K562 (cell line): ENCODE measurements at regions not wholly inside any gene's neighbourhood (a gene's known extent, or its start where the extent isn't known, plus 50 kb on each side); places are given as distances from the start of the nearest gene placed in this dataset.
A peak's percentile ranks its signal among the peaks of the same experiment; 100 is the strongest.

ENCODE experiments used
- ATAC-seq: fragments of 200-7000 bp; cut with Tn5 transposase; 3 replicates; pipeline ENCODE4 v1.9.1; 2020; ENCODE audit warnings: moderate library complexity
- BruUV-seq: library from RNA; stranded (reverse); fragments of 400-500 nt; replicated peaks from 2 replicates; lab custom pipeline; 2021; lab: Mats Ljungman, UMichigan
- CTCF ChIA-PET: fragments of 300-600 bp; formaldehyde crosslinking; extraction: SDS; loops from one replicate; lab custom pipeline; 2021; ENCODE audit warnings: low intra/inter-chr PET ratio; lab: Yijun Ruan, JAX
- POLR2A ChIA-PET: fragments of 300-600, 350-650 bp; sonication (Branson Sonifier 250); formaldehyde crosslinking; extraction: SDS; loops from one replicate; lab custom pipeline; 2021; ENCODE audit warnings: antibody characterized with exemption, inconsistent platforms; lab: Yijun Ruan, JAX
- DNase-seq, 4 experiments: peaks; one replicate each; pipeline versions ENCODE4 v3.0.0 to v3.0.0-alpha.2; 2011 to 2018; ENCODE audit warnings: low spot score in 3 of 4, mixed read lengths in 3 of 4; ENCODE audit errors: extremely low read depth in 1 of 4
- FAIRE-seq: peaks from 2 replicates; lab custom pipeline; 2011; peaks lifted over from hg19 to GRCh38; lab: Jason Lieb, UNC
- H2AFZ ChIP-seq: 2 replicates; pipeline ENCODE4 v1.6.0; 2011; ENCODE audit warnings: low read depth, low read length, control low read depth, inconsistent platforms
- H3K27ac ChIP-seq: fragments of 200-600 bp; 3 replicates; pipeline ENCODE4 v1.8.0; 2011; ENCODE audit warnings: low read depth, mild to moderate bottlenecking, control low read depth, inconsistent platforms, low read length, moderate library complexity, mixed read lengths; ENCODE audit errors: extremely low read depth
- H3K27me3 ChIP-seq, 2 experiments: fragments of 300-600 bp in 1 of 2; 2 replicates in 1 of 2; 3 replicates in 1 of 2; pipeline versions ENCODE4 v1.6.0 to v1.8.0; 2011; ENCODE audit warnings: inconsistent platforms in 2 of 2, low read length in 2 of 2, mild to moderate bottlenecking in 1 of 2, mixed read lengths in 1 of 2, moderate library complexity in 1 of 2; ENCODE audit not compliant: control insufficient read depth in 2 of 2, insufficient read depth in 2 of 2
- H3K36me3 ChIP-seq: fragments of 300-600 bp; 3 replicates; pipeline ENCODE4 v1.8.0; 2011; ENCODE audit warnings: mild to moderate bottlenecking, low read length, inconsistent platforms; ENCODE audit not compliant: control insufficient read depth, insufficient read depth
- H3K4me1 ChIP-seq, 2 experiments: fragments of 200-600 bp in 1 of 2; replicated peaks in 1 of 2; 2 replicates in 1 of 2; 3 replicates in 1 of 2; pipeline versions ENCODE4 v1.5.1 to v1.8.0; 2011; ENCODE audit warnings: inconsistent platforms in 2 of 2, low read length in 2 of 2, mild to moderate bottlenecking in 1 of 2, mixed read lengths in 1 of 2, moderate library complexity in 1 of 2; ENCODE audit not compliant: control insufficient read depth in 2 of 2, insufficient read depth in 2 of 2
- H3K4me2 ChIP-seq: 2 replicates; pipeline ENCODE4 v1.6.1; 2011; ENCODE audit warnings: low read length, control low read depth, inconsistent platforms, mixed read lengths; ENCODE audit not compliant: insufficient read depth
- H3K4me3 ChIP-seq: fragments of 200-600 bp; sonication (generic), shearing (Covaris generic); 2 replicates; pipeline ENCODE4 v1.5.1; 2016; ENCODE audit warnings: control low read depth, inconsistent platforms
- H3K79me2 ChIP-seq: fragments of 200-600 bp; 3 replicates; pipeline ENCODE4 v1.8.0; 2011; ENCODE audit warnings: low read length, inconsistent platforms; ENCODE audit not compliant: control insufficient read depth, insufficient read depth
- H3K9ac ChIP-seq, 2 experiments: 2 replicates each; pipeline versions ENCODE4 v1.6.0 to v1.6.1; 2011; ENCODE audit warnings: low read depth in 2 of 2, low read length in 2 of 2, control low read depth in 1 of 2, inconsistent platforms in 1 of 2, mild to moderate bottlenecking in 1 of 2, mixed read lengths in 1 of 2; ENCODE audit not compliant: insufficient read depth in 1 of 2
- H3K9me1 ChIP-seq: one replicate; pipeline ENCODE4 v1.6.0; 2011; ENCODE audit warnings: inconsistent platforms, mild to moderate bottlenecking, low read length, moderate library complexity; ENCODE audit not compliant: control insufficient read depth, insufficient read depth
- H3K9me3 ChIP-seq: replicated peaks from 2 replicates; pipeline ENCODE4 v1.5.1; 2011; ENCODE audit warnings: low read depth, low read length, inconsistent platforms; ENCODE audit not compliant: control insufficient read depth, insufficient read depth
- H4K20me1 ChIP-seq: replicated peaks from 2 replicates; pipeline ENCODE4 v1.6.1; 2011; ENCODE audit warnings: low read length, inconsistent platforms, mixed read lengths; ENCODE audit not compliant: control insufficient read depth, insufficient read depth
- ARHGAP35 ChIP-seq: fragments of 450-650 bp; IDR thresholded peaks from 2 replicates; pipeline ENCODE4 v1.6.1; 2018; ENCODE audit not compliant: partially characterized antibody
- HOMEZ ChIP-seq: fragments of 250-450 bp; sonication (Bioruptor Pico); IDR thresholded peaks from 2 replicates; pipeline ENCODE4 v1.4.0; 2020; ENCODE audit warnings: mild to moderate bottlenecking, moderate library complexity
- MIER1 ChIP-seq: fragments of 450-650 bp; IDR thresholded peaks from 2 replicates; pipeline ENCODE4 v1.6.1; 2016; ENCODE audit warnings: antibody characterized with exemption, mild to moderate bottlenecking, low read depth
- MXD1 ChIP-seq: fragments of 250-450 bp; sonication (Bioruptor Pico); IDR thresholded peaks from 2 replicates; pipeline ENCODE4 v1.8.0; 2021; ENCODE audit warnings: borderline replicate concordance, mild to moderate bottlenecking, moderate library complexity; ENCODE audit not compliant: poor library complexity, severe bottlenecking
- PRDM10 ChIP-seq: fragments of 450-650 bp; IDR thresholded peaks from 2 replicates; pipeline ENCODE4 v1.6.1; 2018; ENCODE audit not compliant: partially characterized antibody
- PTBP1 ChIP-seq: fragments of 200-400 bp; formaldehyde crosslinking; IDR thresholded peaks from 2 replicates; pipeline ENCODE4 v1.6.1; 2017; ENCODE audit warnings: low read depth, low read length
- ZBTB34 ChIP-seq: fragments of 250-450 bp; sonication (Bioruptor Pico); IDR thresholded peaks from 2 replicates; pipeline ENCODE4 v1.8.0; 2021; ENCODE audit warnings: mild to moderate bottlenecking, moderate library complexity
- WGBS: fragments of 100-300 bp; shearing (Covaris generic); methylation state at CpG from one replicate; pipeline ENCODE4 v1.1.6; 2016; ENCODE audit warnings: low coverage, mixed read lengths; ENCODE audit not compliant: insufficient coverage; ENCODE audit errors: missing lambda C conversion rate; 5-methylcytosine and 5-hydroxymethylcytosine counted together
- in situ Hi-C: fragments of 300-500 bp; cut with MboI; formaldehyde crosslinking; loops from 4 replicates; pipeline ENCODE4 v1.15.0; 2018; ENCODE audit warnings: inconsistent platforms, mixed read lengths
- intact Hi-C: fragments of 100-400 bp; cut with micrococcal nuclease; formaldehyde crosslinking; loops from 2 replicates; pipeline ENCODE4 v1.14.2; 2022

GRCh38 chr12:76634133-76634532 is 74.6 kb upstream of the OSBPL8 start:
- WGBS, result 41% methylated on average over 4 of the region's 4 CpGs
- H3K36me3 ChIP-seq, result no peaks in the 10 kb centered on the region
- no peak overlapping the region for H3K4me2 ChIP-seq
- ATAC-seq (peak; percentile 17; the same call in 1 of the 3 replicates), FAIRE-seq (no peak), DNase-seq (no peak)
- ChIA-PET CTCF (no interaction called here), POLR2A (interaction anchor here (0.6 kb wide), 1 partner anchor 17 kb away, joined by 3 read pairs; no protein-coding TSS in a partner anchor)
- H3K4me1 ChIP-seq, result peaks cover 8 to 17% of the 10 kb centered on the region in 2 experiments; a peak in 4 of 5 replicates
- no peaks in the 10 kb centered on the region for H3K27me3 ChIP-seq
- no peaks in the 10 kb centered on the region for H3K9me1 ChIP-seq
- BruUV-seq, result no TSS peak
- in situ Hi-C loops, result no loop called here
- no peaks in the 10 kb centered on the region for H4K20me1 ChIP-seq
- TF ChIP-seq PTBP1, result no peak
- no peak for TF ChIP-seq ARHGAP35
- TF ChIP-seq PRDM10, result peak; percentile 55
- TF ChIP-seq ZBTB34, result no peak
- TF ChIP-seq MIER1, result no peak
- no peak for TF ChIP-seq HOMEZ (CRISPR knock-in tag)
- TF ChIP-seq MXD1, result no peak
- no peak overlapping the region for H3K27ac ChIP-seq
- no peak overlapping the region for H2AFZ ChIP-seq
- no peaks in the 10 kb centered on the region for H3K9me3 ChIP-seq
- no peak overlapping the region for H3K9ac ChIP-seq
- no peak overlapping the region for H3K4me3 ChIP-seq
- no peaks in the 10 kb centered on the region for H3K79me2 ChIP-seq
- intact Hi-C loops, result loop anchor here (5.0 kb wide), 1 partner anchor 53 kb away; no protein-coding TSS in a partner anchor
